Left cardiac atrium (tissue), 4 donors: ENCODE measurements at regions not wholly inside any gene's neighbourhood (a gene's known extent, or its start where the extent isn't known, plus 50 kb on each side); places are given as distances from the start of the nearest gene placed in this dataset.

Experiments used
- ATAC-seq, 2 donors: fragments of 200-7000 bp; cut with Tn5 transposase; one replicate each; pipeline ENCODE4 v1.9.1; 2020; ENCODE audit warnings: mild to moderate bottlenecking in 2 of 2, moderate library complexity in 2 of 2
- DNase-seq: peaks from one replicate; pipeline ENCODE4 v3.0.0-alpha.2; 2020
- intact Hi-C, 2 donors: fragments of 100-400 bp; cut with DNase I; formaldehyde crosslinking; loops; one replicate each; pipeline versions ENCODE4 v1.14.1 to v1.15.1; 2022 to 2023
- donor health status: DM: no; HTN: yes; CAD: no.
- donor health status: DM: no; HTN: yes; CAD: no; lungs with severe emphysema.
- donor health status: DM: yes; HTN: yes; CAD: no.
- donor health status: Dilated cardiomyopathy.

DNA sequence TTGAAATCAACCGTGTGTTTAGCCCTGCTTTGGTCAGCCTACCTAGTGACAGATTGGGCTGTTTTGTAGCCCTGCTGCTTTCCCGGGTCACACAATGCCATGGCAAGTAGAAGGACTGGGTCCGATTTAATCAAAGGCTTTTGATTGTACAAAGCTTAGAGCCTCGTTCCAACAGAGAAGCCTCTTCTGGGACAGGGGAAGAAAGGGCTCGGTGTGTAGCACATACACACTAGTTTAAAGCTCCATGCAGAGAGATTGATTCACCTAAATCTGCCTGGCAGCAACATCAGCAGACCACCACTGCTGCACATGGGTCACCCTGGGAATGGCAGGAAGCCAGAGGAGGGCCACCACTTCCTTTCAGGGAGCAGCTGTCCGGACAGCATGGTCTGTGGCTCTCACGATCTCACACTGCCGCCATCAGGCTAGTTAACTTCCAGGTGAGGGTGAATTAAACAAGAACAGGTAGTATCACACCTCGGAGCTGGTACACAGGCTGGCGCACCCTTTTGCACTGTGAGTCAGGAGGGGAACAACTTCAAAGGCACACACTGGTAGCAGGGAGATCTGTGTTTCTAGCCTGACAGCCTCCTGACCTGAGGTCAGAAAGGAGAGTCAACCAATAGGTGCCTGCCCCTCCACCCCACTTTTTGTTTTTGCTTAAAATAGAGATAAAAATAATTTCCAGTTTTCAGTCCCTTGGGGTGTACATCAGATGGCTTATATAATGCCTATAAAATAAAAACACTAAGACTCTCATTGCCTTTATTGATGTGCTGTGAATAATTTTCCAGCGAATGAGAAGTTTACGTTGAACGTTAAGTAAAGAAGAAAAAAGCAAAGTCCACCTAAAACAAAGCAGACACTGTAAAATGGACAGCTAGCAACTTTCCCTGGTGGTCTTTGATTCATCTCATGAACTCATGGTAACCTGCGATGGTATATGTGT is 108.5 kb downstream of the CDCA7 start:
- ATAC-seq = no peak
- DNase-seq = no peak
- intact Hi-C loops = no loop called here

DNA sequence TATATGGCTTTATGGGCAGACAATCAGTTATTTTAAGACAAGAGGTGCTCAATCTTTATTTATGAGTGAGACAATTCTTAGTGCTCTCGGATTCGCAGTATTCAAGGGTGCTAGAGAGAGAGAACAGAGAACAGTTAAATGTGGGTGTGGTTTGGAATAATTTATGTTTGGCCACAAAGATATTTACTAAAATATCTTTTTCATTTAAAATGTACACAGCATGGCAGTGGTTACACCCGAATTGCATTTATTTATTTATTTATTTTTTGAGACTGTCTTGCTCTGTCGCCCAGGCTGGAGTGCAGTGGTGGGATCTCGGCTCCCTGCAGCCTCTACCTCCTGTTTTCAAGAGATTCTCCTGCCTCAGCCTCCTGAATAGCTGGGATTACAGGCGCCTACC is 109.2 kb downstream of the CDCA7 start:
- ATAC-seq (no peak), DNase-seq (no peak)
- intact Hi-C loops = no loop called here

- intact Hi-C loops = no loop called here
- no peak for ATAC-seq
- DNase-seq = no peak
Observed at GRCh38 chr2:173467751-173468150, 113.1 kb downstream of the CDCA7 start.

- intact Hi-C loops = no loop called here
- DNase-seq (no peak), ATAC-seq (no peak)
Observed at GRCh38 chr2:173468266-173468793, 113.7 kb downstream of the CDCA7 start.

GRCh38 chr2:173472112-173472511 is 117.4 kb downstream of the CDCA7 start:
- DNase-seq (no peak), ATAC-seq (no peak)
- intact Hi-C loops = no loop called here

- intact Hi-C loops = no loop called here
- DNase-seq (no peak), ATAC-seq (no peak)
Observed at GRCh38 chr2:173483137-173483536, 128.5 kb downstream of the CDCA7 start.

GRCh38 chr2:173488861-173489260 is 134.2 kb downstream of the CDCA7 start:
- ATAC-seq (no peak), DNase-seq (no peak)
- intact Hi-C loops = no loop called here

- no peak for DNase-seq
- no peak for ATAC-seq
- intact Hi-C loops = no loop called here
Observed at GRCh38 chr2:173491418-173491817, 136.7 kb downstream of the CDCA7 start.

DNA sequence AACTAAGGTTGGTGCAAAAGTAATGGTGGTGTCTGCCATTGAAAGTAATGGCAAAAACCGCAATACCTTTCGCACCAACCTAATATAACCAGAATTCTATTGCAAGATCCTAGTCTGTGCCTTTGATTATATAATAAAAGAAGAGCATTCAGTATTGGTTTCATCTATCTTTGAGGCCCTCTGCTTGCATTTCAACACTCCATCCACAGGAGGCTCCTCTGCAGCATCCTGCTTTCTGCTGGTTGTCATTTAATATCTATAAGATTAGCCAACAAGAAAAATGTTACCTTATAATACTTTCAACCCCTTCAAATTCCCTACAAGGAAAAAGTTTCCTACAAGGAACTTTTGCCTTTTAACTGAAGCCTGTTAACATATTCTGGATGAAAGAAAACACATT is 139.2 kb downstream of the CDCA7 start:
- no peak for ATAC-seq
- no peak for DNase-seq
- intact Hi-C loops = no loop called here

GRCh38 chr2:173496746-173497145 is 142.1 kb downstream of the CDCA7 start:
- DNase-seq (no peak), ATAC-seq (no peak)
- intact Hi-C loops = no loop called here

DNA sequence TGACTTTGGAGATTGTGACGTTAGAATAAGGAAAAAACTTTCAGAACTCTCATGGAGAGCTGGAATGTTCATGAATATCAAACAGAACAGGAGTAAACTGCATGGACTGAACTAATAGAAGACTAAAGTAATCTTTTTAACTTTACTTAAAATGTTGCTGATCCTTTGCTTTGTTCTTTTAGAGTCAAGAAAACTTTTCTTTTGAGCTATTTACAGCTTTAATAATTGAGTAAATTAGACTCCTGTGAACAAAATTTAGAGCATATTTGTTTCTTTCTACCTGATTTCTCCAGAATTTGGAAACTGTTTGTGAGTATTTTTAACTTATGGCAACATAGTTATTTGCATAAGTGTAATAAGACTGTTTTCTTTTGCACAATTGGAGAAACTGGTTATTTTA is 146.3 kb downstream of the CDCA7 start:
- intact Hi-C loops = no loop called here
- no peak for DNase-seq
- no peak for ATAC-seq

- ATAC-seq = no peak
- DNase-seq = no peak
- intact Hi-C loops = no loop called here
Observed at GRCh38 chr2:173502296-173502695, 147.6 kb downstream of the CDCA7 start.

GRCh38 chr2:173511357-173511756 is 156.7 kb downstream of the CDCA7 start:
- ATAC-seq (no peak), DNase-seq (no peak)
- intact Hi-C loops = no loop called here

DNA sequence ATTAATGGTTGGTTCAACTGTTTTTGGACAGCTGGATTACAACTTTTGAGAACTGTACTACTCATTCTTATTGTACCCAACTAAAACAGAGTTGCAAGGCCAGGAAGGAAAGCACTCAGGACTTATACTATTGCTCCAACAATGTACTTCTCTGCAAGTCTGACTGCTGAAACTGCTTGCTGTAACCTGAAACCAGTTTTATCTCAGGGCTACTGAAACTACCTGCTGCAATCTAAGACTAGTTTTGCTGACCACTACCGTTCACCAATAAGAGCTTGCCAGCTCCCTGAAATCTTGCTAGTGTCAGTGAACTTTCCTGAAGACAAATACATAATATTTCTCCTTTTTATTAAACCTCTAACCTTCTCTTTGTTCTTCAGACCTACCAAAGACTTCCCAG is 157.3 kb downstream of the CDCA7 start:
- intact Hi-C loops = no loop called here
- DNase-seq (no peak), ATAC-seq (no peak)

GRCh38 chr2:173513107-173513727 is 158.5 kb downstream of the CDCA7 start:
- no peak for DNase-seq
- no peak for ATAC-seq

DNA sequence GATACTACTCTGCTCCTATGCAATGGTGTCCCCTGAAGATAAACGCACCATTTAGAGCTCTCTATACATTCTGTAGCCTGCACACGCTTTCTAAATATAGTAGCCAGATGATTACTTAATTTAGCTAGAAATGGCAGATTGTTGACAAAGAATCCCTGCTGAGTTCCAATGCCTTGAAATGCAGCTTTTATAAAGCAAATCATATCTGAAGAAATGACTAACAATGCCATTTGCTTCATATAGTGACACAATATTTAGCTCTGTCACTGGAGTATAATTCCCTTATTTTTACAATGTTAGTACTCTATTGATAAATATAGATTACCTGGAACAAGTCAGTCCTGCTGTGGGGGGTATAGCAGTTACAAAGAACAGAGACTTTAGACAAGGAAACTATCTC is 166.2 kb downstream of the CDCA7 start:
- intact Hi-C loops = no loop called here
- ATAC-seq = no peak
- no peak for DNase-seq

More at GRCh38 chr2:173513107-173513727, 158.5 kb downstream of the CDCA7 start:
- intact Hi-C loops = no loop called here

DNA sequence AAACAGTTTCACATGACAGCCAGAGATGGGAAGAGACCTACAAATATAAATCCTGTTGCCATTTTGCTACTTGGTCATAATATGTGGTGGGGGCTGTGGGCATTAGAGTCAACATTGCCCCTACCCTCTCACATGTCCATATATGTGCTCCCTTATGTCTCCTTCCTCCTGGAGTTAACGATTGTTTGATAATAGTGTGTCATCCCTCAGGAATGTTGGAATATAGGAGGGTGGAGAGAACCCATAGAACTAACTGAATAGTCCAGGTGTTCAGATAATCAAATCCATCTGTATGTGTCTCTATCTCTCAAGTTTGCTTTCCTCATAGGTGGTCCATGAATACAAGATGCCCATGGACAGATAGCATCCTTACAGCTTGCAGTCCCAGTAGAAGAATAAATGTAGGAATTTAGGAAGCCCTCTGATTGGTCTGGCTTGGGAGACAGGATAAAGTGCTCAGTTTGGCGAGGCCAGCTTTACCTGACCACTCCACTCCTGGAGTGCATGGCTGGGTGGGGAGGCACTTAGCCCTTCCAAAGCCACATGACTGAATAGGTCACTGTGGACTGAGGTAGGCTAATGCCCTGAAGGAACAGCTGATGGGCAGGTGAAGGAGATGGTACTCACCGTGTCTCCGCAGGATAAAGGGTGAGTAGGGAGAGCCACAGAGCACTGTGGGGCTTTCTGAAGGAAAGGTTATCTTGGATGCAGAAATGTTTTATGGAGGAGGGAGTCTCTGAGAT is 166.9 kb downstream of the CDCA7 start:
- no peak for DNase-seq
- ATAC-seq = no peak
- intact Hi-C loops = no loop called here

DNA sequence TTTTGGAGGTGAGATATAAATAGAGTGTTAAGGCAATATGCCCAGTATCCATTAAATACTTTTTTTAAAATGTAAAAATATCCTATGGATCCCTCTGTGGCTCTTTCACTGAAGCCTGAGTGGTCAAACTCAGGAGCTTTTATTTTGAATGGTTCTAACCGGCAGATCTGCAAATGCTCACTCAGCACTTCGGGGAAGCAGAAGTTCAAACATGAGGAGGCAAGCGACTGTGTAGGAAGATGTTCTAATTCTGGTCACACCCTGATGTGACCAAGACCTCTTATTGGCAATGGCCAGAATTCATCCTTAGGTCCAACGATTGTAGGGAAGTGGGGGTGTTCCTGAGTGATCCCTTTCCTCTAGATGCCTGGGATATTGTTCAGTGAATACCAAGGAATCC is 168.8 kb downstream of the CDCA7 start:
- peak; percentile 41 to 82 for ATAC-seq
- DNase-seq = no peak
- intact Hi-C loops = no loop called here

GRCh38 chr2:173524256-173524955 is 169.7 kb downstream of the CDCA7 start:
- ATAC-seq = peak; percentile 12 to 83
- intact Hi-C loops = no loop called here
- no peak for DNase-seq
